K562 (cell line): ENCODE measurements at regions not wholly inside any gene's neighbourhood (a gene's known extent, or its start where the extent isn't known, plus 50 kb on each side); places are given as distances from the start of the nearest gene placed in this dataset.

Experiments
- ATAC-seq: fragments of 200-7000 bp; cut with Tn5 transposase; 3 replicates; pipeline ENCODE4 v1.9.1; 2020; ENCODE audit warnings: moderate library complexity
- BruUV-seq: library from RNA; stranded (reverse); fragments of 400-500 nt; replicated peaks from 2 replicates; lab custom pipeline; 2021; lab: Mats Ljungman, UMichigan
- CTCF ChIA-PET: fragments of 300-600 bp; formaldehyde crosslinking; extraction: SDS; loops from one replicate; lab custom pipeline; 2021; ENCODE audit warnings: low intra/inter-chr PET ratio; lab: Yijun Ruan, JAX
- POLR2A ChIA-PET: fragments of 300-600, 350-650 bp; sonication (Branson Sonifier 250); formaldehyde crosslinking; extraction: SDS; loops from one replicate; lab custom pipeline; 2021; ENCODE audit warnings: antibody characterized with exemption, inconsistent platforms; lab: Yijun Ruan, JAX
- DNase-seq, 4 experiments: peaks; one replicate each; pipeline versions ENCODE4 v3.0.0 to v3.0.0-alpha.2; 2011 to 2018; ENCODE audit warnings: low spot score in 3 of 4, mixed read lengths in 3 of 4; ENCODE audit errors: extremely low read depth in 1 of 4
- FAIRE-seq: peaks from 2 replicates; lab custom pipeline; 2011; peaks lifted over from hg19 to GRCh38; lab: Jason Lieb, UNC
- H2AFZ ChIP-seq: 2 replicates; pipeline ENCODE4 v1.6.0; 2011; ENCODE audit warnings: low read depth, low read length, control low read depth, inconsistent platforms
- H3K27ac ChIP-seq: fragments of 200-600 bp; 3 replicates; pipeline ENCODE4 v1.8.0; 2011; ENCODE audit warnings: low read depth, mild to moderate bottlenecking, control low read depth, inconsistent platforms, low read length, moderate library complexity, mixed read lengths; ENCODE audit errors: extremely low read depth
- H3K27me3 ChIP-seq, 2 experiments: fragments of 300-600 bp in 1 of 2; 2 replicates in 1 of 2; 3 replicates in 1 of 2; pipeline versions ENCODE4 v1.6.0 to v1.8.0; 2011; ENCODE audit warnings: inconsistent platforms in 2 of 2, low read length in 2 of 2, mild to moderate bottlenecking in 1 of 2, mixed read lengths in 1 of 2, moderate library complexity in 1 of 2; ENCODE audit not compliant: control insufficient read depth in 2 of 2, insufficient read depth in 2 of 2
- H3K36me3 ChIP-seq: fragments of 300-600 bp; 3 replicates; pipeline ENCODE4 v1.8.0; 2011; ENCODE audit warnings: mild to moderate bottlenecking, low read length, inconsistent platforms; ENCODE audit not compliant: control insufficient read depth, insufficient read depth
- H3K4me1 ChIP-seq, 2 experiments: fragments of 200-600 bp in 1 of 2; replicated peaks in 1 of 2; 2 replicates in 1 of 2; 3 replicates in 1 of 2; pipeline versions ENCODE4 v1.5.1 to v1.8.0; 2011; ENCODE audit warnings: inconsistent platforms in 2 of 2, low read length in 2 of 2, mild to moderate bottlenecking in 1 of 2, mixed read lengths in 1 of 2, moderate library complexity in 1 of 2; ENCODE audit not compliant: control insufficient read depth in 2 of 2, insufficient read depth in 2 of 2
- H3K4me2 ChIP-seq: 2 replicates; pipeline ENCODE4 v1.6.1; 2011; ENCODE audit warnings: low read length, control low read depth, inconsistent platforms, mixed read lengths; ENCODE audit not compliant: insufficient read depth
- H3K4me3 ChIP-seq: fragments of 200-600 bp; sonication (generic), shearing (Covaris generic); 2 replicates; pipeline ENCODE4 v1.5.1; 2016; ENCODE audit warnings: control low read depth, inconsistent platforms
- H3K79me2 ChIP-seq: fragments of 200-600 bp; 3 replicates; pipeline ENCODE4 v1.8.0; 2011; ENCODE audit warnings: low read length, inconsistent platforms; ENCODE audit not compliant: control insufficient read depth, insufficient read depth
- H3K9ac ChIP-seq, 2 experiments: 2 replicates each; pipeline versions ENCODE4 v1.6.0 to v1.6.1; 2011; ENCODE audit warnings: low read depth in 2 of 2, low read length in 2 of 2, control low read depth in 1 of 2, inconsistent platforms in 1 of 2, mild to moderate bottlenecking in 1 of 2, mixed read lengths in 1 of 2; ENCODE audit not compliant: insufficient read depth in 1 of 2
- H3K9me1 ChIP-seq: one replicate; pipeline ENCODE4 v1.6.0; 2011; ENCODE audit warnings: inconsistent platforms, mild to moderate bottlenecking, low read length, moderate library complexity; ENCODE audit not compliant: control insufficient read depth, insufficient read depth
- H3K9me3 ChIP-seq: replicated peaks from 2 replicates; pipeline ENCODE4 v1.5.1; 2011; ENCODE audit warnings: low read depth, low read length, inconsistent platforms; ENCODE audit not compliant: control insufficient read depth, insufficient read depth
- H4K20me1 ChIP-seq: replicated peaks from 2 replicates; pipeline ENCODE4 v1.6.1; 2011; ENCODE audit warnings: low read length, inconsistent platforms, mixed read lengths; ENCODE audit not compliant: control insufficient read depth, insufficient read depth
- BMI1 ChIP-seq: fragments of 150-350 bp; IDR thresholded peaks from 2 replicates; pipeline ENCODE4 v1.6.1; 2014; ENCODE audit warnings: low read length
- COPS2 ChIP-seq: fragments of 450-650 bp; conservative IDR thresholded peaks from 2 replicates; pipeline ENCODE4 v1.6.1; 2016; ENCODE audit warnings: mild to moderate bottlenecking, moderate library complexity
- EZH2 ChIP-seq: IDR thresholded peaks from 2 replicates; pipeline ENCODE4 v1.6.1; 2012; ENCODE audit warnings: low read depth, mild to moderate bottlenecking, inconsistent platforms, low read length, borderline replicate concordance
- GATA2 ChIP-seq: sonication (generic); formaldehyde crosslinking; IDR thresholded peaks from 2 replicates; pipeline ENCODE4 v1.4.0; 2020; ENCODE audit warnings: mild to moderate bottlenecking, missing genetic modification reagents
- MECOM ChIP-seq: fragments of 250-450 bp; sonication (Bioruptor Pico); IDR thresholded peaks from 2 replicates; pipeline ENCODE4 v1.8.0; 2022; ENCODE audit warnings: inconsistent platforms
- MIER1 ChIP-seq: fragments of 450-650 bp; IDR thresholded peaks from 2 replicates; pipeline ENCODE4 v1.6.1; 2016; ENCODE audit warnings: antibody characterized with exemption, mild to moderate bottlenecking, low read depth
- PPARD ChIP-seq: fragments of 250-450 bp; sonication (Bioruptor Pico); IDR thresholded peaks from 2 replicates; pipeline ENCODE4 v1.8.0; 2022; ENCODE audit warnings: inconsistent platforms, mild to moderate bottlenecking, moderate library complexity
- PYGO2 ChIP-seq: fragments of 450-650 bp; IDR thresholded peaks from 2 replicates; pipeline ENCODE4 v1.6.1; 2016; ENCODE audit warnings: mild to moderate bottlenecking, missing genetic modification characterization, moderate library complexity, missing compliant biosample characterization
- RFX5 ChIP-seq: IDR thresholded peaks from 2 replicates; pipeline ENCODE4 v1.6.1; 2011; ENCODE audit warnings: low read depth, mild to moderate bottlenecking, improper control_type of control experiment, low read length
- SRSF7 ChIP-seq: fragments of 200-400 bp; formaldehyde crosslinking; optimal IDR thresholded peaks from 2 replicates; pipeline ENCODE3; 2017; ENCODE audit warnings: mild to moderate bottlenecking, low read depth, low read length
- STAT5A ChIP-seq: IDR thresholded peaks from 2 replicates; pipeline ENCODE4 v1.6.1; 2012; ENCODE audit warnings: low read length, inconsistent platforms, borderline replicate concordance
- U2AF1 ChIP-seq: fragments of 200-400 bp; formaldehyde crosslinking; optimal IDR thresholded peaks from 2 replicates; pipeline ENCODE3; 2017; ENCODE audit warnings: mild to moderate bottlenecking, low read depth, low read length, moderate library complexity
- ZBTB33 ChIP-seq: sonication (generic); formaldehyde crosslinking; IDR thresholded peaks from 2 replicates; pipeline ENCODE4 v1.8.1; 2023; ENCODE audit warnings: mild to moderate bottlenecking, missing genetic modification reagents
- ZFP36 ChIP-seq: fragments of 150-350 bp; IDR thresholded peaks from 2 replicates; pipeline ENCODE4 v1.6.1; 2018; ENCODE audit warnings: low read length, low read depth; ENCODE audit not compliant: partially characterized antibody
- ZNF518B ChIP-seq: fragments of 250-450 bp; sonication (Bioruptor Pico); IDR thresholded peaks from 2 replicates; pipeline ENCODE4 v1.5.0; 2021; ENCODE audit warnings: mild to moderate bottlenecking, moderate library complexity
- ZNF639 ChIP-seq, 2 experiments: fragments of 200-800 bp in 1 of 2; sonication (Bioruptor generic) in 1 of 2; sonication (generic) in 1 of 2; formaldehyde crosslinking in 1 of 2; IDR thresholded peaks in 1 of 2; conservative IDR thresholded peaks in 1 of 2; 2 replicates each; pipeline versions ENCODE4 v1.5.0 to v1.6.1; 2016 to 2020; ENCODE audit warnings: missing compliant biosample characterization in 1 of 2, missing genetic modification characterization in 1 of 2, missing genetic modification reagents in 1 of 2
- WGBS: fragments of 100-300 bp; shearing (Covaris generic); methylation state at CpG from one replicate; pipeline ENCODE4 v1.1.6; 2016; ENCODE audit warnings: low coverage, mixed read lengths; ENCODE audit not compliant: insufficient coverage; ENCODE audit errors: missing lambda C conversion rate; 5-methylcytosine and 5-hydroxymethylcytosine counted together
- in situ Hi-C: fragments of 300-500 bp; cut with MboI; formaldehyde crosslinking; loops from 4 replicates; pipeline ENCODE4 v1.15.0; 2018; ENCODE audit warnings: inconsistent platforms, mixed read lengths
- intact Hi-C: fragments of 100-400 bp; cut with micrococcal nuclease; formaldehyde crosslinking; loops from 2 replicates; pipeline ENCODE4 v1.14.2; 2022

GRCh38 chr12:111175396-111176094, 193.3 kb downstream of the PHETA1 start:
- 2% methylated on average over 10 of the region's 10 CpGs for WGBS
- no peak for ATAC-seq
- Histone ChIP-seq H3K4me3 (no peak overlapping the region), H3K27ac (no peak overlapping the region), H3K27me3 (peaks cover 17 to 49% of the 10 kb centered on the region in 2 experiments; a peak in 3 of 5 replicates), H3K9me3 (no peaks in the 10 kb centered on the region), H3K79me2 (no peaks in the 10 kb centered on the region), H3K9ac (no peak overlapping the region), H3K4me1 (no peaks in the 10 kb centered on the region), H4K20me1 (peaks cover 4% of the 10 kb centered on the region; the same call in 1 of the 2 replicates), H2AFZ (no peak overlapping the region), H3K9me1 (peaks cover 3% of the 10 kb centered on the region), H3K4me2 (no peak overlapping the region), H3K36me3 (no peaks in the 10 kb centered on the region)
- intact Hi-C loops, result no loop called here
- FAIRE-seq, result no peak
- in situ Hi-C loops, result no loop called here
- no peak for DNase-seq
- ChIA-PET CTCF (no interaction called here), POLR2A (no interaction called here)
- no TSS peak for BruUV-seq
- no peak for TF ChIP-seq ZBTB33 (CRISPR knock-in tag)
- no peak for TF ChIP-seq STAT5A
- TF ChIP-seq ZNF639 (CRISPR knock-in tag; conservative IDR thresholded peaks at IDR 0.05 in 1 of 2, IDR thresholded peaks at IDR 0.05 in 1 of 2), result no peak
- TF ChIP-seq EZH2, result no peak
- TF ChIP-seq GATA2 (CRISPR knock-in tag), result no peak
- TF ChIP-seq COPS2, result no peak
- no peak for TF ChIP-seq MECOM (CRISPR knock-in tag)
- TF ChIP-seq ZFP36, result no peak
- TF ChIP-seq U2AF1, result no peak
- TF ChIP-seq ZNF518B (CRISPR knock-in tag), result no peak
- no peak for TF ChIP-seq PPARD
- no peak for TF ChIP-seq BMI1
- no peak for TF ChIP-seq RFX5
- TF ChIP-seq SRSF7, result no peak
- no peak for TF ChIP-seq PYGO2 (tag)
- no peak for TF ChIP-seq MIER1
